GM23248 (cell line): ENCODE measurements at regions not wholly inside any gene's neighbourhood (a gene's known extent, or its start where the extent isn't known, plus 50 kb on each side); places are given as distances from the start of the nearest gene placed in this dataset.

Experiments used
- DNase-seq: peaks from one replicate; pipeline ENCODE4 v3.0.0-alpha.2; 2015
- H2AFZ ChIP-seq: fragments of 200-600 bp; sonication (generic); 2 replicates; pipeline ENCODE4 v1.6.1; 2016; ENCODE audit warnings: antibody characterized with exemption
- H3F3A ChIP-seq: fragments of 200-600 bp; sonication (generic); 2 replicates; pipeline ENCODE4 v1.6.1; 2016; ENCODE audit warnings: mild to moderate bottlenecking, antibody characterized with exemption, mixed run types; ENCODE audit not compliant: insufficient read depth
- H3K27ac ChIP-seq: fragments of 200-600 bp; sonication (generic); 2 replicates; pipeline ENCODE4 v1.5.1; 2016; ENCODE audit warnings: mild to moderate bottlenecking
- H3K27me3 ChIP-seq: fragments of 200-600 bp; sonication (generic); replicated peaks from 2 replicates; pipeline ENCODE4 v1.6.1; 2016; ENCODE audit warnings: mild to moderate bottlenecking; ENCODE audit not compliant: insufficient read depth
- H3K36me3 ChIP-seq: fragments of 200-600 bp; sonication (generic); 2 replicates; pipeline ENCODE4 v1.6.1; 2016; ENCODE audit warnings: low read depth, mild to moderate bottlenecking
- H3K4me1 ChIP-seq: fragments of 200-600 bp; sonication (generic); 2 replicates; pipeline ENCODE4 v1.6.1; 2016; ENCODE audit warnings: mild to moderate bottlenecking; ENCODE audit not compliant: insufficient read depth
- H3K4me2 ChIP-seq: fragments of 200-600 bp; sonication (generic); one replicate; pipeline ENCODE4 v1.6.1; 2016; ENCODE audit warnings: mild to moderate bottlenecking; ENCODE audit not compliant: unreplicated experiment
- H3K4me3 ChIP-seq: fragments of 200-600 bp; sonication (generic); 2 replicates; pipeline ENCODE4 v1.5.1; 2016; ENCODE audit warnings: mild to moderate bottlenecking
- H3K79me2 ChIP-seq: fragments of 200-600 bp; sonication (generic); 2 replicates; pipeline ENCODE4 v1.6.1; 2016; ENCODE audit warnings: mild to moderate bottlenecking; ENCODE audit not compliant: insufficient read depth
- H3K9ac ChIP-seq: fragments of 200-600 bp; sonication (generic); 2 replicates; pipeline ENCODE4 v1.6.1; 2016; ENCODE audit warnings: mild to moderate bottlenecking
- H3K9me2 ChIP-seq: fragments of 200-600 bp; sonication (generic); 2 replicates; pipeline ENCODE4 v1.6.1; 2016; ENCODE audit warnings: mixed run types, mild to moderate bottlenecking, moderate library complexity; ENCODE audit not compliant: insufficient read depth
- H3K9me3 ChIP-seq: fragments of 200-600 bp; sonication (generic); one replicate; pipeline ENCODE4 v1.6.1; 2017; ENCODE audit warnings: low read depth
- H4K20me1 ChIP-seq: fragments of 200-600 bp; sonication (generic); 2 replicates; pipeline ENCODE4 v1.6.0; 2016; ENCODE audit not compliant: insufficient read depth
- EZH2 ChIP-seq: fragments of 200-600 bp; sonication (generic); IDR thresholded peaks from 2 replicates; pipeline ENCODE4 v1.6.1; 2018; ENCODE audit warnings: antibody characterized with exemption, mild to moderate bottlenecking; ENCODE audit not compliant: insufficient read depth, poor library complexity, severe bottlenecking
- EZH2phosphoT487 ChIP-seq: fragments of 200-600 bp; sonication (generic); IDR thresholded peaks from 2 replicates; pipeline ENCODE4 v1.6.1; 2018; ENCODE audit warnings: antibody characterized with exemption, moderate library complexity, mild to moderate bottlenecking, low read depth; ENCODE audit not compliant: insufficient read depth
- WGBS, 2 experiments: methylation state at CpG; one replicate each; pipeline ENCODE4 v1.1.6; 2015 to 2017; ENCODE audit warnings: low lambda C conversion rate in 2 of 2, low coverage in 1 of 2; ENCODE audit errors: missing lambda C conversion rate in 2 of 2; 5-methylcytosine and 5-hydroxymethylcytosine counted together
- in situ Hi-C: fragments of 300-500 bp; cut with MboI; formaldehyde crosslinking; loops from 2 replicates; pipeline ENCODE4 v1.15.0; 2020

GRCh38 chr10:53679666-53680065 lies 907.1 kb upstream of the MBL2 start:
- TF ChIP-seq EZH2phosphoT487, result no peak
- TF ChIP-seq EZH2, result no peak
- DNase-seq, result no peak
- Histone ChIP-seq H3K9me3 (no peaks in the 10 kb centered on the region), H3K9me2 (no peaks in the 10 kb centered on the region), H4K20me1 (no peaks in the 10 kb centered on the region), H3K9ac (no peak overlapping the region), H3F3A (no peaks in the 10 kb centered on the region), H3K79me2 (no peaks in the 10 kb centered on the region), H3K36me3 (no peaks in the 10 kb centered on the region), H3K4me2 (no peak overlapping the region), H3K4me1 (no peaks in the 10 kb centered on the region), H3K27me3 (no peaks in the 10 kb centered on the region), H2AFZ (no peak overlapping the region), H3K27ac (no peak overlapping the region), H3K4me3 (no peak overlapping the region)
- in situ Hi-C loops, result no loop called here
- 3 to 9% methylated on average over 2 of the region's 2 CpGs for WGBS, 2 experiments

- H3K9ac ChIP-seq, result no peak overlapping the region
- no peaks in the 10 kb centered on the region for H3K4me1 ChIP-seq
- TF ChIP-seq EZH2, result no peak
- no peak for TF ChIP-seq EZH2phosphoT487
- H3K36me3 ChIP-seq, result no peaks in the 10 kb centered on the region
- no peak overlapping the region for H3K4me2 ChIP-seq
- no peak overlapping the region for H2AFZ ChIP-seq
- H3F3A ChIP-seq, result no peaks in the 10 kb centered on the region
- no peaks in the 10 kb centered on the region for H3K9me2 ChIP-seq
- H3K4me3 ChIP-seq, result no peak overlapping the region
- H3K27me3 ChIP-seq, result no peaks in the 10 kb centered on the region
- H3K79me2 ChIP-seq, result no peaks in the 10 kb centered on the region
- H3K9me3 ChIP-seq, result no peaks in the 10 kb centered on the region
- DNase-seq, result no peak
- in situ Hi-C loops, result no loop called here
- no peaks in the 10 kb centered on the region for H4K20me1 ChIP-seq
- 5 to 7% methylated on average over 1 of the region's 1 CpG for WGBS, 2 experiments
- H3K27ac ChIP-seq, result no peak overlapping the region
Measured at GRCh38 chr10:53675177-53675576, 902.6 kb upstream of the MBL2 start.

GRCh38 chr10:53667063-53667462 lies 894.5 kb upstream of the MBL2 start:
- Histone ChIP-seq H3K4me2 (no peak overlapping the region), H3K79me2 (no peaks in the 10 kb centered on the region), H3K27me3 (no peaks in the 10 kb centered on the region), H4K20me1 (no peaks in the 10 kb centered on the region), H3K9ac (no peak overlapping the region), H3K4me1 (no peaks in the 10 kb centered on the region), H3K27ac (no peak overlapping the region), H3K4me3 (no peak overlapping the region), H3K9me3 (no peaks in the 10 kb centered on the region), H2AFZ (no peak overlapping the region), H3F3A (no peaks in the 10 kb centered on the region), H3K9me2 (no peaks in the 10 kb centered on the region), H3K36me3 (no peaks in the 10 kb centered on the region)
- in situ Hi-C loops, result no loop called here
- no peak for DNase-seq
- TF ChIP-seq EZH2phosphoT487 (no peak), EZH2 (no peak)
- WGBS, 2 experiments, result 5 to 10% methylated on average over 2 of the region's 2 CpGs

- Histone ChIP-seq H3F3A (no peaks in the 10 kb centered on the region), H4K20me1 (no peaks in the 10 kb centered on the region), H3K79me2 (no peaks in the 10 kb centered on the region), H3K4me1 (no peaks in the 10 kb centered on the region), H3K9me2 (no peaks in the 10 kb centered on the region), H3K36me3 (no peaks in the 10 kb centered on the region), H3K27ac (no peak overlapping the region), H3K9me3 (no peaks in the 10 kb centered on the region), H3K4me3 (no peak overlapping the region), H3K27me3 (no peaks in the 10 kb centered on the region), H3K4me2 (no peak overlapping the region), H3K9ac (no peak overlapping the region), H2AFZ (no peak overlapping the region)
- TF ChIP-seq EZH2phosphoT487 (no peak), EZH2 (no peak)
- in situ Hi-C loops, result no loop called here
- 4 to 5% methylated on average over 5 of the region's 5 CpGs for WGBS, 2 experiments
- no peak for DNase-seq
Measured at GRCh38 chr10:53664282-53665019, 891.9 kb upstream of the MBL2 start.
